PFSK-1 (cell line): ENCODE measurements at regions not wholly inside any gene's neighbourhood (a gene's known extent, or its start where the extent isn't known, plus 50 kb on each side); places are given as distances from the start of the nearest gene placed in this dataset.

Source experiments
- FOXP2 ChIP-seq: optimal IDR thresholded peaks from 2 replicates; pipeline ENCODE3; 2011; ENCODE audit warnings: borderline replicate concordance, control low read depth, inconsistent platforms; ENCODE audit not compliant: insufficient read depth; ENCODE audit errors: extremely low read length, extremely low read depth
- POLR2AphosphoS5 ChIP-seq: IDR thresholded peaks from 2 replicates; pipeline ENCODE4 v1.6.1; 2012; ENCODE audit warnings: low read depth, mild to moderate bottlenecking, control low read depth, low read length, moderate library complexity
- SIN3A ChIP-seq: IDR thresholded peaks from 2 replicates; pipeline ENCODE4 v1.6.1; 2012; ENCODE audit warnings: mild to moderate bottlenecking, low read length, moderate library complexity, borderline replicate concordance; ENCODE audit not compliant: insufficient read depth
- TAF1 ChIP-seq: IDR thresholded peaks from 2 replicates; pipeline ENCODE4 v1.6.1; 2012; ENCODE audit warnings: low read length, control low read depth, borderline replicate concordance; ENCODE audit not compliant: insufficient read depth
- TF ChIP-seq, protein P1 (sequence below), 2 experiments: IDR thresholded peaks; 2 replicates each; pipeline versions ENCODE4 v1.6.1 to v1.8.0; 2011 to 2012; ENCODE audit warnings: low read depth in 2 of 2, low read length in 2 of 2, control low read depth in 1 of 2, inconsistent platforms in 1 of 2, mild to moderate bottlenecking in 1 of 2, moderate library complexity in 1 of 2; ENCODE audit not compliant: insufficient read depth in 1 of 2

DNA sequence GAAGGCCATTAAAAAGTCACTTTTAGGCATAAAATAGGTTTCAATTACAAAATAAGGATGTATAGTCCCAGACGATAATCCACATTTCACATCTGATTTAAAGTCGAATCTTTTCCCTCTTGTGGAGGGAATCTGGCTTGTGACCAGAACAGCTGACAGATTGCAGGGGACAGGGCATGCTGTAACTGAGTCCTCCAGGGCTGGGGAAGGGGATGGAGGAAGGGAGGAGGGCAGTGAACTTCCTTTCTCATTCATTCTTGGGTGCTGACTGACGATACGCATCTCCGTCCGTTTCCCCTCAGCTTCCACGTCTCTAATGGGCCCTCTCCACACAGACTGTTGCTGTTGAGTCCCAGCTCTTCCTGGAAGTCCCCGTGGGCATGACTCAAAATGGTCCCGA is 108.1 kb upstream of the CSF3R start:
- TF ChIP-seq TAF1 (no peak), SIN3A (no peak), POLR2AphosphoS5 (no peak), FOXP2 (no peak)
- TF ChIP-seq, protein P1, sequence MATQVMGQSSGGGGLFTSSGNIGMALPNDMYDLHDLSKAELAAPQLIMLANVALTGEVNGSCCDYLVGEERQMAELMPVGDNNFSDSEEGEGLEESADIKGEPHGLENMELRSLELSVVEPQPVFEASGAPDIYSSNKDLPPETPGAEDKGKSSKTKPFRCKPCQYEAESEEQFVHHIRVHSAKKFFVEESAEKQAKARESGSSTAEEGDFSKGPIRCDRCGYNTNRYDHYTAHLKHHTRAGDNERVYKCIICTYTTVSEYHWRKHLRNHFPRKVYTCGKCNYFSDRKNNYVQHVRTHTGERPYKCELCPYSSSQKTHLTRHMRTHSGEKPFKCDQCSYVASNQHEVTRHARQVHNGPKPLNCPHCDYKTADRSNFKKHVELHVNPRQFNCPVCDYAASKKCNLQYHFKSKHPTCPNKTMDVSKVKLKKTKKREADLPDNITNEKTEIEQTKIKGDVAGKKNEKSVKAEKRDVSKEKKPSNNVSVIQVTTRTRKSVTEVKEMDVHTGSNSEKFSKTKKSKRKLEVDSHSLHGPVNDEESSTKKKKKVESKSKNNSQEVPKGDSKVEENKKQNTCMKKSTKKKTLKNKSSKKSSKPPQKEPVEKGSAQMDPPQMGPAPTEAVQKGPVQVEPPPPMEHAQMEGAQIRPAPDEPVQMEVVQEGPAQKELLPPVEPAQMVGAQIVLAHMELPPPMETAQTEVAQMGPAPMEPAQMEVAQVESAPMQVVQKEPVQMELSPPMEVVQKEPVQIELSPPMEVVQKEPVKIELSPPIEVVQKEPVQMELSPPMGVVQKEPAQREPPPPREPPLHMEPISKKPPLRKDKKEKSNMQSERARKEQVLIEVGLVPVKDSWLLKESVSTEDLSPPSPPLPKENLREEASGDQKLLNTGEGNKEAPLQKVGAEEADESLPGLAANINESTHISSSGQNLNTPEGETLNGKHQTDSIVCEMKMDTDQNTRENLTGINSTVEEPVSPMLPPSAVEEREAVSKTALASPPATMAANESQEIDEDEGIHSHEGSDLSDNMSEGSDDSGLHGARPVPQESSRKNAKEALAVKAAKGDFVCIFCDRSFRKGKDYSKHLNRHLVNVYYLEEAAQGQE (IDR thresholded peaks at IDR 0.05; ENCODE audit: insufficient read depth in 1 of 2, low read depth in 2 of 2, low read length in 2 of 2): no peak
